ENCODE measurements at regions not wholly inside any gene's neighbourhood (a gene's known extent, or its start where the extent isn't known, plus 50 kb on each side); places are given as distances from the start of the nearest gene placed in this dataset.

- DNase-seq (ENCODE audit: low spot score) = no peak
- H3K79me2 ChIP-seq = no peaks in the 10 kb centered on the region
- TF ChIP-seq CTCF (IDR thresholded peaks at IDR 0.05; ENCODE audit: poor library complexity) (no peak), EZH2 (IDR thresholded peaks at IDR 0.05; ENCODE audit: borderline replicate concordance) (no peak), EZH2phosphoT487 (IDR thresholded peaks at IDR 0.05; ENCODE audit: low read depth, severe bottlenecking, unreplicated experiment) (no peak)
- no peaks in the 10 kb centered on the region for H3K4me1 ChIP-seq (ENCODE audit: insufficient read depth)
- H3K36me3 ChIP-seq (replicated peaks; ENCODE audit: insufficient read depth, low read depth) = no peaks in the 10 kb centered on the region
- H3K9me2 ChIP-seq (replicated peaks; ENCODE audit: insufficient read depth) = no peaks in the 10 kb centered on the region
- no peaks in the 10 kb centered on the region for H4K20me1 ChIP-seq (ENCODE audit: insufficient read depth, poor library complexity, severe bottlenecking)
- H3K4me3 ChIP-seq = no peak overlapping the region
- 80% methylated on average over 1 of the region's 1 CpG for WGBS (ENCODE audit: low lambda C conversion rate, missing lambda C conversion rate)
- H3K27ac ChIP-seq = no peak overlapping the region
- no peak overlapping the region for H2AFZ ChIP-seq
- H3K27me3 ChIP-seq = no peaks in the 10 kb centered on the region
- H3K9me3 ChIP-seq (ENCODE audit: low read depth) = no peaks in the 10 kb centered on the region
- no peak overlapping the region for H3K4me2 ChIP-seq
These were observed 145.1 kb downstream of the TSHZ3 start for GRCh38 chr19:31204115-31204514.

DNA sequence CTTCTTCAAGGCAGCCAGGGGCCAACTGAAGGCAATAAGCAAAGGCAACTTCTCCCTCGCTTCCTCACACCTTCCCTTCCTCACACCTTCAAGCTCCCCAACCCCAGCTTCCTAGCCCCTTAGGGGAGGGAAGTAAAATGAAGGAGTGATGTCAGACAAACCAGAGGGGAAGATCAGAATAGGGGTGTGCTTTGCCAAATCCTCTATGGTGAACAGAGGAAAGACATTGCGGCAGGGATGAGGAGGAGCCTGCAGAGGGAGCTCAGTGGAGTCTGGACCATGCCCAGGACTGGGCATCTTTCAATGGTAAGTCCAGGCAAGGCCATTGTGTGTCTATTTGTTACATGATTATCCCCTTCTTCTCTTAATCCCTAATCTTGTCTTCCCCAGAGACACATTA lies 164.0 kb downstream of the TSHZ3 start:
- Histone ChIP-seq H3K9me3 (ENCODE audit: low read depth) (no peaks in the 10 kb centered on the region), H4K20me1 (ENCODE audit: insufficient read depth, poor library complexity, severe bottlenecking) (no peaks in the 10 kb centered on the region), H3K4me3 (no peak overlapping the region), H3K79me2 (no peaks in the 10 kb centered on the region), H2AFZ (no peak overlapping the region), H3K9me2 (replicated peaks; ENCODE audit: insufficient read depth) (no peaks in the 10 kb centered on the region), H3K4me2 (no peak overlapping the region), H3K27ac (no peak overlapping the region), H3K27me3 (no peaks in the 10 kb centered on the region), H3K36me3 (replicated peaks; ENCODE audit: insufficient read depth, low read depth) (no peaks in the 10 kb centered on the region), H3K4me1 (ENCODE audit: insufficient read depth) (no peaks in the 10 kb centered on the region)
- no peak for DNase-seq (ENCODE audit: low spot score)
- TF ChIP-seq EZH2phosphoT487 (IDR thresholded peaks at IDR 0.05; ENCODE audit: low read depth, severe bottlenecking, unreplicated experiment) (no peak), CTCF (IDR thresholded peaks at IDR 0.05; ENCODE audit: poor library complexity) (no peak), EZH2 (IDR thresholded peaks at IDR 0.05; ENCODE audit: borderline replicate concordance) (no peak)
- 91% methylated on average over 2 of the region's 2 CpGs for WGBS (ENCODE audit: low lambda C conversion rate, missing lambda C conversion rate)

GRCh38 chr19:31181535-31181934 lies 167.7 kb downstream of the TSHZ3 start:
- no peak overlapping the region for H3K4me3 ChIP-seq
- no peak overlapping the region for H2AFZ ChIP-seq
- no peak for DNase-seq (ENCODE audit: low spot score)
- H3K27me3 ChIP-seq = no peaks in the 10 kb centered on the region
- TF ChIP-seq EZH2 (IDR thresholded peaks at IDR 0.05; ENCODE audit: borderline replicate concordance) = no peak
- TF ChIP-seq CTCF (IDR thresholded peaks at IDR 0.05; ENCODE audit: poor library complexity) = no peak
- no peak for TF ChIP-seq EZH2phosphoT487 (IDR thresholded peaks at IDR 0.05; ENCODE audit: low read depth, severe bottlenecking, unreplicated experiment)
- H3K36me3 ChIP-seq (replicated peaks; ENCODE audit: insufficient read depth, low read depth) = no peaks in the 10 kb centered on the region
- no peaks in the 10 kb centered on the region for H3K79me2 ChIP-seq
- no peaks in the 10 kb centered on the region for H4K20me1 ChIP-seq (ENCODE audit: insufficient read depth, poor library complexity, severe bottlenecking)
- no peak overlapping the region for H3K27ac ChIP-seq
- no peaks in the 10 kb centered on the region for H3K4me1 ChIP-seq (ENCODE audit: insufficient read depth)
- no peaks in the 10 kb centered on the region for H3K9me3 ChIP-seq (ENCODE audit: low read depth)
- H3K9me2 ChIP-seq (replicated peaks; ENCODE audit: insufficient read depth) = no peaks in the 10 kb centered on the region
- H3K4me2 ChIP-seq = no peak overlapping the region
- WGBS (ENCODE audit: low lambda C conversion rate, missing lambda C conversion rate) = 97% methylated on average over 2 of the region's 2 CpGs

DNA sequence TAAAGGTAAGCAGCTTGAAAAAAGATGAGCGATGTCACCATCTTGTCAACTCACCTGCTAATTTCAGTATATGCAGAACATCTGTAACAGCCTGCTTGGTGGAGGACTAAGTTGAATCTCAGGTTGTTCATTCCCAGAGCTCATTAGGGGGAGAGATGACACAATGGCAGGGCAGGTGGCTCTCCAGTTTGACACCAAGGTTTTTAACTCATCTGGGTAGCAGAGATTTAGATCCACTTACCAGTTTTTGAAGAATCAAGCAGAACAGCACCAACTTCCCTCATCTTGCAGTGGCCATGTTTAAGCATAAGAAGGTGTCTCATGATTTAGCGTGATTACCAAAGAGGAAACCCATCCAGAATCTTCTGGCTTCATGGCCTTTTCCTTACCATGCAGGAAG lies 168.3 kb downstream of the TSHZ3 start:
- Histone ChIP-seq H3K9me2 (replicated peaks; ENCODE audit: insufficient read depth) (no peaks in the 10 kb centered on the region), H3K36me3 (replicated peaks; ENCODE audit: insufficient read depth, low read depth) (no peaks in the 10 kb centered on the region), H3K79me2 (no peaks in the 10 kb centered on the region), H3K4me3 (no peak overlapping the region), H3K4me1 (ENCODE audit: insufficient read depth) (no peaks in the 10 kb centered on the region), H3K9me3 (ENCODE audit: low read depth) (no peaks in the 10 kb centered on the region), H3K27ac (no peak overlapping the region), H4K20me1 (ENCODE audit: insufficient read depth, poor library complexity, severe bottlenecking) (no peaks in the 10 kb centered on the region), H3K4me2 (no peak overlapping the region), H2AFZ (no peak overlapping the region), H3K27me3 (no peaks in the 10 kb centered on the region)
- no peak for DNase-seq (ENCODE audit: low spot score)
- WGBS (ENCODE audit: low lambda C conversion rate, missing lambda C conversion rate) = 50% methylated on average over 2 of the region's 2 CpGs
- TF ChIP-seq EZH2phosphoT487 (IDR thresholded peaks at IDR 0.05; ENCODE audit: low read depth, severe bottlenecking, unreplicated experiment) (no peak), CTCF (IDR thresholded peaks at IDR 0.05; ENCODE audit: poor library complexity) (no peak), EZH2 (IDR thresholded peaks at IDR 0.05; ENCODE audit: borderline replicate concordance) (no peak)

All from hepatocyte (in vitro differentiated cells).